SW480 (cell line): ENCODE measurements at regions not wholly inside any gene's neighbourhood (a gene's known extent, or its start where the extent isn't known, plus 50 kb on each side); places are given as distances from the start of the nearest gene placed in this dataset.
"Not testable (repeated sequence)": the region's sequence is repeated elsewhere in the genome, so short reads cannot be mapped to it uniquely, and the experiment has no call there.

ENCODE experiments used
- DNase-seq: peaks from one replicate; pipeline ENCODE4 v3.0.0-alpha.2; 2016; ENCODE audit warnings: low spot score

- DNase-seq = no peak
Measured at GRCh38 chr10:101280511-101280910, 51.2 kb upstream of the LBX1 start.

- not testable (repeated sequence) for DNase-seq
Measured at GRCh38 chr10:101280921-101281320, 51.7 kb upstream of the LBX1 start.

GRCh38 chr10:101282947-101283346, 53.7 kb upstream of the LBX1 start:
- no peak for DNase-seq

- no peak for DNase-seq
Measured at GRCh38 chr10:101283762-101284100, 54.5 kb upstream of the LBX1 start.

GRCh38 chr10:101284101-101284743, 55.0 kb upstream of the LBX1 start:
- DNase-seq = no peak

- no peak for DNase-seq
Measured at GRCh38 chr10:101284744-101285463, 55.6 kb upstream of the LBX1 start.

- DNase-seq = no peak
Measured at GRCh38 chr10:101285519-101286070, 56.3 kb upstream of the LBX1 start.

- DNase-seq = no peak
Measured at GRCh38 chr10:101286248-101287046, 57.2 kb upstream of the LBX1 start.

- no peak for DNase-seq
Measured at GRCh38 chr10:101287183-101287996, 58.1 kb upstream of the LBX1 start.

- no peak for DNase-seq
Measured at GRCh38 chr10:101287997-101288635, 58.9 kb upstream of the LBX1 start.

- DNase-seq = peak; percentile 63
Measured at GRCh38 chr10:101289541-101289940, 60.3 kb upstream of the LBX1 start.

GRCh38 chr10:101290431-101290830, 61.2 kb upstream of the LBX1 start:
- no peak for DNase-seq

GRCh38 chr10:101290881-101291280, 61.6 kb upstream of the LBX1 start:
- no peak for DNase-seq

GRCh38 chr10:101291331-101292193, 62.3 kb upstream of the LBX1 start:
- peak; percentile 50 for DNase-seq

GRCh38 chr10:101292194-101293006, 61.6 kb upstream of the BTRC start:
- no peak for DNase-seq

- DNase-seq = no peak
Measured at GRCh38 chr10:101293007-101293723, 60.8 kb upstream of the BTRC start.

GRCh38 chr10:101294109-101294508, 59.9 kb upstream of the BTRC start:
- no peak for DNase-seq

- peak; percentile 57 for DNase-seq
Measured at GRCh38 chr10:101295261-101295660, 58.7 kb upstream of the BTRC start.
